Pancreas (tissue), 10 donors: ENCODE measurements at regions not wholly inside any gene's neighbourhood (a gene's known extent, or its start where the extent isn't known, plus 50 kb on each side); places are given as distances from the start of the nearest gene placed in this dataset.
"Not testable (repeated sequence)": the region's sequence is repeated elsewhere in the genome, so short reads cannot be mapped to it uniquely, and the experiment has no call there.

Experiments
- ATAC-seq, 4 donors: fragments of 200-7000 bp; cut with Tn5 transposase; one replicate each; pipeline versions ENCODE4 v1.8.0 to v1.9.1; 2020; ENCODE audit warnings: mild to moderate bottlenecking in 4 of 4, moderate library complexity in 4 of 4
- DNase-seq, 6 donors: peaks; one replicate each; pipeline ENCODE4 v3.0.0-alpha.2; 2020
- FAIRE-seq: peaks from 2 replicates; lab custom pipeline; 2012; peaks lifted over from hg19 to GRCh38; lab: Jason Lieb, UNC
- H3K27ac ChIP-seq, 4 donors: fragments of 200-600 bp; sonication (generic); 1 replicate in 3 of 4; 2 replicates in 1 of 4; pipeline versions ENCODE4 v1.5.0 to v1.8.0; 2020
- H3K27me3 ChIP-seq, 4 donors: fragments of 200-600 bp; one replicate each; pipeline ENCODE4 v1.8.0; 2021
- H3K36me3 ChIP-seq, 3 donors: fragments of 200-600 bp; sonication (generic) in 1 of 3; one replicate each; pipeline versions ENCODE4 v1.5.0 to v1.8.0; 2020 to 2021
- H3K4me1 ChIP-seq, 3 donors: fragments of 200-600 bp; one replicate each; pipeline ENCODE4 v1.8.0; 2021
- H3K4me3 ChIP-seq, 4 donors: fragments of 200-600 bp; sonication (generic) in 2 of 4; one replicate each; pipeline versions ENCODE4 v1.5.0 to v1.8.0; 2020 to 2021
- H3K9me3 ChIP-seq, 4 donors: fragments of 200-600 bp; one replicate each; pipeline ENCODE4 v1.8.0; 2021
- CTCF ChIP-seq, 4 donors: fragments of 200-600 bp; sonication (generic) in 3 of 4; IDR thresholded peaks; one replicate each; pipeline versions ENCODE4 v1.5.0 to v1.8.0; 2021; ENCODE audit warnings: antibody characterized with exemption in 4 of 4
- WGBS, 2 donors: extraction: QIAGEN DNeasy Blood & Tissue Kit; methylation state at CpG; one replicate each; pipeline ENCODE4 v1.1.7; 2013; 5-methylcytosine and 5-hydroxymethylcytosine counted together
- intact Hi-C, 3 donors: fragments of 100-400 bp; cut with DNase I; formaldehyde crosslinking; loops; one replicate each; pipeline versions ENCODE4 v1.11.1 to v1.14.2; 2022
- donor health status: healthy with polysubstance abuse.
- donor health status: DM: no; HTN: no; CAD: no; lungs with moderate emphysema.
- donor health status: DM: no; HTN: no; CAD: no.
- donor health status: control.
- donor health status: control.
- donor health status: Bipolar disorder and iron deficiency.
- donor health status: DM: yes; HTN: yes; CAD: no.
- donor health status: DM: no; HTN: no; CAD: no.
- donor health status: DM: no; HTN: no; CAD: no.
- donor health status: DM: yes; HTN: yes; CAD: no.

GRCh38 chr3:29178809-29179793, 101.8 kb upstream of the RBMS3 start:
- H3K4me1 ChIP-seq = no peaks in the 10 kb centered on the region
- H3K27ac ChIP-seq = no peak overlapping the region
- no peaks in the 10 kb centered on the region for H3K9me3 ChIP-seq
- intact Hi-C loops = no loop called here
- H3K27me3 ChIP-seq = no peaks in the 10 kb centered on the region
- 50 to 63% methylated on average over 4 of the region's 4 CpGs for WGBS, 2 donors
- no peaks in the 10 kb centered on the region for H3K36me3 ChIP-seq
- no peak for FAIRE-seq
- no peak for ATAC-seq
- no peak for TF ChIP-seq CTCF (IDR thresholded peaks at IDR 0.05)
- no peak for DNase-seq
- no peak overlapping the region for H3K4me3 ChIP-seq

GRCh38 chr3:29181149-29181780, 99.6 kb upstream of the RBMS3 start:
- no peak overlapping the region for H3K27ac ChIP-seq
- no peaks in the 10 kb centered on the region for H3K27me3 ChIP-seq
- intact Hi-C loops = no loop called here
- no peaks in the 10 kb centered on the region for H3K4me1 ChIP-seq
- FAIRE-seq (no peak), DNase-seq (no peak), ATAC-seq (no peak)
- no peaks in the 10 kb centered on the region for H3K9me3 ChIP-seq
- 52 to 60% methylated on average over 7 of the region's 7 CpGs for WGBS, 2 donors
- H3K36me3 ChIP-seq = no peaks in the 10 kb centered on the region
- TF ChIP-seq CTCF (IDR thresholded peaks at IDR 0.05) = no peak
- no peak overlapping the region for H3K4me3 ChIP-seq

- H3K4me3 ChIP-seq = no peak overlapping the region
- FAIRE-seq (no peak), DNase-seq (no peak), ATAC-seq (no peak)
- intact Hi-C loops = no loop called here
- H3K27me3 ChIP-seq = no peaks in the 10 kb centered on the region
- H3K9me3 ChIP-seq = no peaks in the 10 kb centered on the region
- no peak for TF ChIP-seq CTCF (IDR thresholded peaks at IDR 0.05)
- WGBS, 2 donors = 60 to 72% methylated on average over 1 of the region's 1 CpG
- H3K36me3 ChIP-seq = no peaks in the 10 kb centered on the region
- H3K4me1 ChIP-seq = no peaks in the 10 kb centered on the region
- H3K27ac ChIP-seq = no peak overlapping the region
Measured at GRCh38 chr3:29181872-29182271, 99.0 kb upstream of the RBMS3 start.

- DNase-seq, H3K9me3 ChIP-seq, H3K36me3 ChIP-seq, H3K4me1 ChIP-seq, H3K27ac ChIP-seq, intact Hi-C loops, FAIRE-seq, H3K4me3 ChIP-seq, H3K27me3 ChIP-seq: not testable (repeated sequence)
- ATAC-seq = peak in 2 of 4 donors; percentile 54 to 75
- 65 to 81% methylated on average over 3 of the region's 3 CpGs for WGBS, 2 donors
Measured at GRCh38 chr3:29182828-29183227, 98.0 kb upstream of the RBMS3 start.

- H3K27ac ChIP-seq = no peak overlapping the region
- ATAC-seq (no peak), FAIRE-seq (no peak), DNase-seq (no peak)
- intact Hi-C loops = no loop called here
- no peaks in the 10 kb centered on the region for H3K36me3 ChIP-seq
- 54 to 68% methylated on average over 8 of the region's 8 CpGs for WGBS, 2 donors
- H3K4me1 ChIP-seq = no peaks in the 10 kb centered on the region
- no peaks in the 10 kb centered on the region for H3K27me3 ChIP-seq
- no peak for TF ChIP-seq CTCF (IDR thresholded peaks at IDR 0.05)
- no peaks in the 10 kb centered on the region for H3K9me3 ChIP-seq
- no peak overlapping the region for H3K4me3 ChIP-seq
Measured at GRCh38 chr3:29183346-29184087, 97.4 kb upstream of the RBMS3 start.
